ENCODE measurements at regions not wholly inside any gene's neighbourhood (a gene's known extent, or its start where the extent isn't known, plus 50 kb on each side); places are given as distances from the start of the nearest gene placed in this dataset.

GRCh38 chr4:101596781-101597552 lies 193.6 kb upstream of the BANK1 start:
- no peak overlapping the region for H3K27ac ChIP-seq (ENCODE audit: low read length)
- no peak overlapping the region for H3K9ac ChIP-seq (ENCODE audit: low read length)
- H3K27me3 ChIP-seq (ENCODE audit: insufficient read depth, low read depth, low read length) = no peaks in the 10 kb centered on the region
- no peaks in the 10 kb centered on the region for H3K9me2 ChIP-seq (ENCODE audit: insufficient read depth, low read length)
- H3K4me3 ChIP-seq (ENCODE audit: low read length) = no peak overlapping the region
- no peak overlapping the region for H2AFZ ChIP-seq (ENCODE audit: low read depth, low read length)
- H3F3A ChIP-seq (ENCODE audit: insufficient read depth, low read length, poor library complexity, severe bottlenecking) = no peaks in the 10 kb centered on the region
- H3K36me3 ChIP-seq (ENCODE audit: insufficient read depth, low read length) = no peaks in the 10 kb centered on the region
- H3K79me2 ChIP-seq (replicated peaks; ENCODE audit: insufficient read depth, low read length) = no peaks in the 10 kb centered on the region
- no peaks in the 10 kb centered on the region for H4K20me1 ChIP-seq (ENCODE audit: insufficient read depth)
- TF ChIP-seq EZH2 (IDR thresholded peaks at IDR 0.05; ENCODE audit: borderline replicate concordance, insufficient read depth, low read length, poor library complexity, severe bottlenecking) = no peak
- no peak for TF ChIP-seq RAD21 (conservative IDR thresholded peaks at IDR 0.05)
- TF ChIP-seq MXI1 (conservative IDR thresholded peaks at IDR 0.05; ENCODE audit: poor library complexity, severe bottlenecking) = no peak
- no peaks in the 10 kb centered on the region for H3K9me3 ChIP-seq (ENCODE audit: low read length)
- no peak overlapping the region for H3K4me2 ChIP-seq (ENCODE audit: low read length)

DNA sequence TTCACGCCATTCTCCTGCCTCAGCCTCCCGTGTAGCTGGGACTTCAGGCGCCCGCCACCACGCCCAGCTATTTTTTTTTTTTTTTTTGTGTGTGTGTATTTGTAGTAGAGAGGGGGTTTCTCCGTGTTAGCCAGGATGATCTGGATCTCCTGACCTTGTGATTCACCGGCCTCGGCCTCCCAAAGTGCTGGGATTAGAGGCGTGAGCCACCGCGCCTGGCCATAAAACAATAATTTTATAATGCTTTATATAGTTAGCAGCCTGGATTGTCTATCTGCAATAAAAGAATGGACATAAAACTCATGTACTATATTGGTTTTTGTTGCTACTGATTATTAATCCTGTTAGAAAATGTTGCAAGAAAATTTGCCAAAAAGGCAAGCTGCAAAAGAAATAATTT lies 195.9 kb upstream of the BANK1 start:
- TF ChIP-seq EZH2 (IDR thresholded peaks at IDR 0.05; ENCODE audit: borderline replicate concordance, insufficient read depth, low read length, poor library complexity, severe bottlenecking) = no peak
- no peak for TF ChIP-seq SMC3 (conservative IDR thresholded peaks at IDR 0.05; ENCODE audit: poor library complexity)
- no peak for TF ChIP-seq EP300 (conservative IDR thresholded peaks at IDR 0.05; ENCODE audit: poor library complexity, severe bottlenecking)
- TF ChIP-seq CTCF (IDR thresholded peaks at IDR 0.05; ENCODE audit: poor library complexity, severe bottlenecking) = no peak
- TF ChIP-seq TAF1 (IDR thresholded peaks at IDR 0.05; ENCODE audit: low read depth) = no peak
- TF ChIP-seq RAD21 (conservative IDR thresholded peaks at IDR 0.05) = no peak
- TF ChIP-seq POLR2AphosphoS5 (IDR thresholded peaks at IDR 0.05) = no peak
- TF ChIP-seq MXI1 (conservative IDR thresholded peaks at IDR 0.05; ENCODE audit: poor library complexity, severe bottlenecking) = no peak

GRCh38 chr4:101593666-101594065 lies 196.9 kb upstream of the BANK1 start:
- H4K20me1 ChIP-seq (ENCODE audit: insufficient read depth) = no peaks in the 10 kb centered on the region
- H3K9ac ChIP-seq (ENCODE audit: low read length) = no peak overlapping the region
- H3K36me3 ChIP-seq (ENCODE audit: insufficient read depth, low read length) = no peaks in the 10 kb centered on the region
- H3K9me2 ChIP-seq (ENCODE audit: insufficient read depth, low read length) = no peaks in the 10 kb centered on the region
- no peak for TF ChIP-seq REST (IDR thresholded peaks at IDR 0.05; ENCODE audit: borderline replicate concordance)
- H3K27ac ChIP-seq (ENCODE audit: low read length) = no peak overlapping the region
- no peak overlapping the region for H3K4me3 ChIP-seq (ENCODE audit: low read length)
- H3K27me3 ChIP-seq (ENCODE audit: insufficient read depth, low read depth, low read length) = no peaks in the 10 kb centered on the region
- H3K4me2 ChIP-seq (ENCODE audit: low read length) = no peak overlapping the region
- no peaks in the 10 kb centered on the region for H3K9me3 ChIP-seq (ENCODE audit: low read length)
- no peaks in the 10 kb centered on the region for H3K79me2 ChIP-seq (replicated peaks; ENCODE audit: insufficient read depth, low read length)
- no peaks in the 10 kb centered on the region for H3F3A ChIP-seq (ENCODE audit: insufficient read depth, low read length, poor library complexity, severe bottlenecking)
- H2AFZ ChIP-seq (ENCODE audit: low read depth, low read length) = no peak overlapping the region

More for the DNA sequence above, 195.9 kb upstream of the BANK1 start:
- H4K20me1 ChIP-seq (ENCODE audit: insufficient read depth) = no peaks in the 10 kb centered on the region
- no peaks in the 10 kb centered on the region for H3F3A ChIP-seq (ENCODE audit: insufficient read depth, low read length, poor library complexity, severe bottlenecking)
- H3K27me3 ChIP-seq (ENCODE audit: insufficient read depth, low read depth, low read length) = no peaks in the 10 kb centered on the region
- H3K9me3 ChIP-seq (ENCODE audit: low read length) = no peaks in the 10 kb centered on the region
- H3K4me3 ChIP-seq (ENCODE audit: low read length) = no peak overlapping the region
- no peaks in the 10 kb centered on the region for H3K79me2 ChIP-seq (replicated peaks; ENCODE audit: insufficient read depth, low read length)
- H3K27ac ChIP-seq (ENCODE audit: low read length) = no peak overlapping the region
- no peak overlapping the region for H3K9ac ChIP-seq (ENCODE audit: low read length)
- no peak overlapping the region for H3K4me2 ChIP-seq (ENCODE audit: low read length)
- H3K36me3 ChIP-seq (ENCODE audit: insufficient read depth, low read length) = no peaks in the 10 kb centered on the region
- H2AFZ ChIP-seq (ENCODE audit: low read depth, low read length) = no peak overlapping the region
- H3K9me2 ChIP-seq (ENCODE audit: insufficient read depth, low read length) = no peaks in the 10 kb centered on the region
